ENCODE measurements at regions not wholly inside any gene's neighbourhood (a gene's known extent, or its start where the extent isn't known, plus 50 kb on each side); places are given as distances from the start of the nearest gene placed in this dataset.

DNA sequence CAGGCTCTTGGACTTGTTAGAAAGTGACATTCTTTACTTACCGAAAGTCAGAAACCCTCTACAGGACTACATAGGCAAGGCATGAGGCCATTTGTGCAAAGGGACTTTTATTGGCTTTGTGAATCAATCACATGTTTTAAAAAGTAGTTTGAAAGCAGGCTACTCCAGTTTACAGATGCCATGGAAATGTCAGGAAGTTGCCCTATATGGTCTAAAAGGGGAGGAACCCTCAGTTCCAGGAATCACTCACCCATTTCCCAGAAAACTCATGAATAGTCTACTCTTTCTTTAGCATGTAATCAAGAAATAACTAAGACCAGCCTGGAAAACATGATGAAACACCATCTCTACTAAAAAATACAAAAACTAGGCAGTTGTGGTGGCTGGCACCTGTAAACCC lies 51.0 kb upstream of the MKRN3 start:
- no peak for TF ChIP-seq TOX (CRISPR knock-in tag; IDR thresholded peaks at IDR 0.05; ENCODE audit: borderline replicate concordance)
- TF ChIP-seq ZNF8 (CRISPR knock-in tag; IDR thresholded peaks at IDR 0.05), result no peak
- TF ChIP-seq ZNF70 (CRISPR knock-in tag; IDR thresholded peaks at IDR 0.05), result no peak
- no peak for TF ChIP-seq RARB (CRISPR knock-in tag; IDR thresholded peaks at IDR 0.05)
- TF ChIP-seq TCF4 (CRISPR knock-in tag; IDR thresholded peaks at IDR 0.05; ENCODE audit: borderline replicate concordance), result no peak
- TF ChIP-seq OSR1 (CRISPR knock-in tag; IDR thresholded peaks at IDR 0.05), result no peak
- TF ChIP-seq CSDC2 (CRISPR knock-in tag; IDR thresholded peaks at IDR 0.05), result no peak
- no peak for TF ChIP-seq ZC3H10 (CRISPR knock-in tag; IDR thresholded peaks at IDR 0.05)
- TF ChIP-seq ZFP3 (CRISPR knock-in tag; IDR thresholded peaks at IDR 0.05), result no peak
- ATAC-seq, result no peak

DNA sequence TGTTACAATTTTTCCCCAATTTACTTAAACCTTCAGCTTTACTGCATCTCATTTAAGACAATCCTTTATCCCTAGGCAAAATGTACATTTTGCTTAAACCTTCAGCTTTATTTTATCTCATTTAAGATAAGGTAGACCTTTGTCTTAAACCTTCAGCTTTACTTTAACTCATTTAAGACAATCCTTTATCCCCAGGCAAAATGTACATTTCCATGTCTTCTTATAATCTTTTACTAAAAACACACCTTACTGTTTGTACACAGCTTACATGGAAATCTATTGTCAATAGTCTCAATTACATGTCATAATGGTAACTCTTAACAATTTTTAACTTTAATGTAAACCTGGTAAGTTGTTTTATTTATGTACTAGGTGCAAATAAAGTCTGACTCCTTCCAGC lies 58.7 kb upstream of the MKRN3 start:
- ATAC-seq, result no peak
- TF ChIP-seq, protein P1, sequence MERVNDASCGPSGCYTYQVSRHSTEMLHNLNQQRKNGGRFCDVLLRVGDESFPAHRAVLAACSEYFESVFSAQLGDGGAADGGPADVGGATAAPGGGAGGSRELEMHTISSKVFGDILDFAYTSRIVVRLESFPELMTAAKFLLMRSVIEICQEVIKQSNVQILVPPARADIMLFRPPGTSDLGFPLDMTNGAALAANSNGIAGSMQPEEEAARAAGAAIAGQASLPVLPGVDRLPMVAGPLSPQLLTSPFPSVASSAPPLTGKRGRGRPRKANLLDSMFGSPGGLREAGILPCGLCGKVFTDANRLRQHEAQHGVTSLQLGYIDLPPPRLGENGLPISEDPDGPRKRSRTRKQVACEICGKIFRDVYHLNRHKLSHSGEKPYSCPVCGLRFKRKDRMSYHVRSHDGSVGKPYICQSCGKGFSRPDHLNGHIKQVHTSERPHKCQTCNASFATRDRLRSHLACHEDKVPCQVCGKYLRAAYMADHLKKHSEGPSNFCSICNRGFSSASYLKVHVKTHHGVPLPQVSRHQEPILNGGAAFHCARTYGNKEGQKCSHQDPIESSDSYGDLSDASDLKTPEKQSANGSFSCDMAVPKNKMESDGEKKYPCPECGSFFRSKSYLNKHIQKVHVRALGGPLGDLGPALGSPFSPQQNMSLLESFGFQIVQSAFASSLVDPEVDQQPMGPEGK (CRISPR knock-in tag; IDR thresholded peaks at IDR 0.05; ENCODE audit: borderline replicate concordance), result no peak
- TF ChIP-seq ESRRG (CRISPR knock-in tag; IDR thresholded peaks at IDR 0.05) (no peak), TOX (CRISPR knock-in tag; IDR thresholded peaks at IDR 0.05; ENCODE audit: borderline replicate concordance) (no peak), PPARA (CRISPR knock-in tag; IDR thresholded peaks at IDR 0.05; ENCODE audit: borderline replicate concordance) (no peak), GLIS3 (CRISPR knock-in tag; IDR thresholded peaks at IDR 0.05) (no peak), ZC3H10 (CRISPR knock-in tag; IDR thresholded peaks at IDR 0.05) (no peak), ZFP3 (CRISPR knock-in tag; IDR thresholded peaks at IDR 0.05) (no peak), ZFP30 (CRISPR knock-in tag; IDR thresholded peaks at IDR 0.05) (no peak), ZNF8 (CRISPR knock-in tag; IDR thresholded peaks at IDR 0.05) (no peak), RARB (CRISPR knock-in tag; IDR thresholded peaks at IDR 0.05) (no peak)
- TF ChIP-seq, protein P2, sequence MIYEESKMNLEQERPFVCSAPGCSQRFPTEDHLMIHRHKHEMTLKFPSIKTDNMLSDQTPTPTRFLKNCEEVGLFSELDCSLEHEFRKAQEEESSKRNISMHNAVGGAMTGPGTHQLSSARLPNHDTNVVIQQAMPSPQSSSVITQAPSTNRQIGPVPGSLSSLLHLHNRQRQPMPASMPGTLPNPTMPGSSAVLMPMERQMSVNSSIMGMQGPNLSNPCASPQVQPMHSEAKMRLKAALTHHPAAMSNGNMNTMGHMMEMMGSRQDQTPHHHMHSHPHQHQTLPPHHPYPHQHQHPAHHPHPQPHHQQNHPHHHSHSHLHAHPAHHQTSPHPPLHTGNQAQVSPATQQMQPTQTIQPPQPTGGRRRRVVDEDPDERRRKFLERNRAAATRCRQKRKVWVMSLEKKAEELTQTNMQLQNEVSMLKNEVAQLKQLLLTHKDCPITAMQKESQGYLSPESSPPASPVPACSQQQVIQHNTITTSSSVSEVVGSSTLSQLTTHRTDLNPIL (CRISPR knock-in tag; IDR thresholded peaks at IDR 0.05; ENCODE audit: low read depth), result no peak
- TF ChIP-seq, protein P3, sequence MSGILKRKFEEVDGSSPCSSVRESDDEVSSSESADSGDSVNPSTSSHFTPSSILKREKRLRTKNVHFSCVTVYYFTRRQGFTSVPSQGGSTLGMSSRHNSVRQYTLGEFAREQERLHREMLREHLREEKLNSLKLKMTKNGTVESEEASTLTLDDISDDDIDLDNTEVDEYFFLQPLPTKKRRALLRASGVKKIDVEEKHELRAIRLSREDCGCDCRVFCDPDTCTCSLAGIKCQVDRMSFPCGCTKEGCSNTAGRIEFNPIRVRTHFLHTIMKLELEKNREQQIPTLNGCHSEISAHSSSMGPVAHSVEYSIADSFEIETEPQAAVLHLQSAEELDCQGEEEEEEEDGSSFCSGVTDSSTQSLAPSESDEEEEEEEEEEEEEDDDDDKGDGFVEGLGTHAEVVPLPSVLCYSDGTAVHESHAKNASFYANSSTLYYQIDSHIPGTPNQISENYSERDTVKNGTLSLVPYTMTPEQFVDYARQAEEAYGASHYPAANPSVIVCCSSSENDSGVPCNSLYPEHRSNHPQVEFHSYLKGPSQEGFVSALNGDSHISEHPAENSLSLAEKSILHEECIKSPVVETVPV (CRISPR knock-in tag; IDR thresholded peaks at IDR 0.05), result no peak
- TF ChIP-seq, protein P4, sequence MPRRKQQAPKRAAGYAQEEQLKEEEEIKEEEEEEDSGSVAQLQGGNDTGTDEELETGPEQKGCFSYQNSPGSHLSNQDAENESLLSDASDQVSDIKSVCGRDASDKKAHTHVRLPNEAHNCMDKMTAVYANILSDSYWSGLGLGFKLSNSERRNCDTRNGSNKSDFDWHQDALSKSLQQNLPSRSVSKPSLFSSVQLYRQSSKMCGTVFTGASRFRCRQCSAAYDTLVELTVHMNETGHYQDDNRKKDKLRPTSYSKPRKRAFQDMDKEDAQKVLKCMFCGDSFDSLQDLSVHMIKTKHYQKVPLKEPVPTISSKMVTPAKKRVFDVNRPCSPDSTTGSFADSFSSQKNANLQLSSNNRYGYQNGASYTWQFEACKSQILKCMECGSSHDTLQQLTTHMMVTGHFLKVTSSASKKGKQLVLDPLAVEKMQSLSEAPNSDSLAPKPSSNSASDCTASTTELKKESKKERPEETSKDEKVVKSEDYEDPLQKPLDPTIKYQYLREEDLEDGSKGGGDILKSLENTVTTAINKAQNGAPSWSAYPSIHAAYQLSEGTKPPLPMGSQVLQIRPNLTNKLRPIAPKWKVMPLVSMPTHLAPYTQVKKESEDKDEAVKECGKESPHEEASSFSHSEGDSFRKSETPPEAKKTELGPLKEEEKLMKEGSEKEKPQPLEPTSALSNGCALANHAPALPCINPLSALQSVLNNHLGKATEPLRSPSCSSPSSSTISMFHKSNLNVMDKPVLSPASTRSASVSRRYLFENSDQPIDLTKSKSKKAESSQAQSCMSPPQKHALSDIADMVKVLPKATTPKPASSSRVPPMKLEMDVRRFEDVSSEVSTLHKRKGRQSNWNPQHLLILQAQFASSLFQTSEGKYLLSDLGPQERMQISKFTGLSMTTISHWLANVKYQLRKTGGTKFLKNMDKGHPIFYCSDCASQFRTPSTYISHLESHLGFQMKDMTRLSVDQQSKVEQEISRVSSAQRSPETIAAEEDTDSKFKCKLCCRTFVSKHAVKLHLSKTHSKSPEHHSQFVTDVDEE (CRISPR knock-in tag; IDR thresholded peaks at IDR 0.05), result no peak

DNA sequence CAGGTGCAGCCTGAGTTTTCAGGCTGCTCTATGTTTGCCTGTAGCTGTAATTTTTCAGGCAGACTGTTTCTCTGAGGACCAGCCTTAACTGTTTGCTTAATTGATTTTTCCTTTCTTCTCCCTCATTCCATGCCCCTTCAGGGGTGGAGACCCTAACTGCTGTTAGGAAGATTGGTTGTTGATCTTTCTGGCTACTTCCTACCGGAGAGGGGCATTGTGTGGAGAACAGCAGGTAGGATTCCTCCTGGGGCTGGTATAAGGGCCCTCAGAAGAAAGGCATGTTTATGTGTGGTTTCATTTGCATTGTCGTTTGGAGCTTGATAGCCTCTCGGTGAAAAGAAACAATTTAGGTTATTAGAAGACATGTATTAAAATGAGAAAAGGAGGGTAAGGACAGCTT lies 56.9 kb upstream of the GOLGA6L2 start:
- TF ChIP-seq OSR1 (CRISPR knock-in tag; IDR thresholded peaks at IDR 0.05), result no peak
- TF ChIP-seq, protein P2 (CRISPR knock-in tag; IDR thresholded peaks at IDR 0.05; ENCODE audit: low read depth), result no peak
- TF ChIP-seq SNAI2 (CRISPR knock-in tag; IDR thresholded peaks at IDR 0.05), result no peak
- no peak for TF ChIP-seq ARNTL (CRISPR knock-in tag; IDR thresholded peaks at IDR 0.05; ENCODE audit: borderline replicate concordance, low read depth)
- TF ChIP-seq, protein P4 (CRISPR knock-in tag; IDR thresholded peaks at IDR 0.05), result no peak
- TF ChIP-seq, protein P3 (CRISPR knock-in tag; IDR thresholded peaks at IDR 0.05), result no peak
- TF ChIP-seq GLIS3 (CRISPR knock-in tag; IDR thresholded peaks at IDR 0.05), result no peak
- no peak for TF ChIP-seq ZFP30 (CRISPR knock-in tag; IDR thresholded peaks at IDR 0.05)
- TF ChIP-seq, protein P5, sequence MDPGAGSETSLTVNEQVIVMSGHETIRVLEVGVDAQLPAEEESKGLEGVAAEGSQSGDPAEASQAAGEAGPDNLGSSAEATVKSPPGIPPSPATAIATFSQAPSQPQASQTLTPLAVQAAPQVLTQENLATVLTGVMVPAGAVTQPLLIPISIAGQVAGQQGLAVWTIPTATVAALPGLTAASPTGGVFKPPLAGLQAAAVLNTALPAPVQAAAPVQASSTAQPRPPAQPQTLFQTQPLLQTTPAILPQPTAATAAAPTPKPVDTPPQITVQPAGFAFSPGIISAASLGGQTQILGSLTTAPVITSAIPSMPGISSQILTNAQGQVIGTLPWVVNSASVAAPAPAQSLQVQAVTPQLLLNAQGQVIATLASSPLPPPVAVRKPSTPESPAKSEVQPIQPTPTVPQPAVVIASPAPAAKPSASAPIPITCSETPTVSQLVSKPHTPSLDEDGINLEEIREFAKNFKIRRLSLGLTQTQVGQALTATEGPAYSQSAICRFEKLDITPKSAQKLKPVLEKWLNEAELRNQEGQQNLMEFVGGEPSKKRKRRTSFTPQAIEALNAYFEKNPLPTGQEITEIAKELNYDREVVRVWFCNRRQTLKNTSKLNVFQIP (CRISPR knock-in tag; IDR thresholded peaks at IDR 0.05; ENCODE audit: borderline replicate concordance, low read depth), result no peak
- no peak for TF ChIP-seq RARB (CRISPR knock-in tag; IDR thresholded peaks at IDR 0.05)
- no peak for TF ChIP-seq ZC3H10 (CRISPR knock-in tag; IDR thresholded peaks at IDR 0.05)
- no peak for ATAC-seq

Data from SK-N-SH treated with all-trans-retinoic acid at 6 μM for 48 hours (cell line).